ENCODE measurements at regions not wholly inside any gene's neighbourhood (a gene's known extent, or its start where the extent isn't known, plus 50 kb on each side); places are given as distances from the start of the nearest gene placed in this dataset.
A peak's percentile ranks its signal among the peaks of the same experiment; 100 is the strongest.

DNA sequence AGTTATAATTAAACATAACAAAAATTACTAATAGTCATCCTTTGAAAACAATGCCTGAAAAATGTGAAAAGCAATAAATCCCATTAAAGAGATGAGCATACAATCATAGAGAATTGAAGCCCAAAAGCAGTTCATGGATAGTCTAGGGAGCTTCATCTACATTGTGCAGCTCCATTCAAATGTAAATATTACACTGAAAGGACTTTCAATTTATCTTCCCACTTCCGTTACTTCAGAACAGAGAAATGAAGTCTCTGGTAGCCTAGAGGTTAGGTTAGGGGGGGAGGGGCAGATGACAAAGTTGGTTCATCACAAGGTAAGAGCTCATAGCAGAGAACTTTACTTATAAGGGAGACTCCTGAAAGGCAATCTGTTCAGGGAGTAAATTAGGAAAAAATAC is 126.6 kb upstream of the RGPD4 start:
- Histone ChIP-seq H3K36me3 (replicated peaks; ENCODE audit: low read depth, low read length) (no peaks in the 10 kb centered on the region), H3K4me1 (ENCODE audit: low read length) (0 out of 2 replicates have a peak, but pooled peaks cover 2% of the 10 kb centered on the region), H3K27ac (ENCODE audit: low read length) (no peak overlapping the region), H3K27me3 (ENCODE audit: low read depth, low read length) (no peaks in the 10 kb centered on the region), H2AFZ (ENCODE audit: low read depth, low read length) (no peak overlapping the region), H3K4me2 (ENCODE audit: low read length) (no peak overlapping the region), H3K79me2 (ENCODE audit: low read length) (no peaks in the 10 kb centered on the region), H4K20me1 (ENCODE audit: insufficient read depth, low read length) (no peaks in the 10 kb centered on the region), H3K4me3 (ENCODE audit: low read length) (no peak overlapping the region), H3K9me3 (ENCODE audit: insufficient read depth, low read length) (no peaks in the 10 kb centered on the region), H3K9ac (ENCODE audit: low read length) (no peak overlapping the region)
- no peak for TF ChIP-seq EZH2phosphoT487 (IDR thresholded peaks at IDR 0.05; ENCODE audit: low read depth)
- TF ChIP-seq, protein P1, sequence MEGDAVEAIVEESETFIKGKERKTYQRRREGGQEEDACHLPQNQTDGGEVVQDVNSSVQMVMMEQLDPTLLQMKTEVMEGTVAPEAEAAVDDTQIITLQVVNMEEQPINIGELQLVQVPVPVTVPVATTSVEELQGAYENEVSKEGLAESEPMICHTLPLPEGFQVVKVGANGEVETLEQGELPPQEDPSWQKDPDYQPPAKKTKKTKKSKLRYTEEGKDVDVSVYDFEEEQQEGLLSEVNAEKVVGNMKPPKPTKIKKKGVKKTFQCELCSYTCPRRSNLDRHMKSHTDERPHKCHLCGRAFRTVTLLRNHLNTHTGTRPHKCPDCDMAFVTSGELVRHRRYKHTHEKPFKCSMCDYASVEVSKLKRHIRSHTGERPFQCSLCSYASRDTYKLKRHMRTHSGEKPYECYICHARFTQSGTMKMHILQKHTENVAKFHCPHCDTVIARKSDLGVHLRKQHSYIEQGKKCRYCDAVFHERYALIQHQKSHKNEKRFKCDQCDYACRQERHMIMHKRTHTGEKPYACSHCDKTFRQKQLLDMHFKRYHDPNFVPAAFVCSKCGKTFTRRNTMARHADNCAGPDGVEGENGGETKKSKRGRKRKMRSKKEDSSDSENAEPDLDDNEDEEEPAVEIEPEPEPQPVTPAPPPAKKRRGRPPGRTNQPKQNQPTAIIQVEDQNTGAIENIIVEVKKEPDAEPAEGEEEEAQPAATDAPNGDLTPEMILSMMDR (IDR thresholded peaks at IDR 0.05; ENCODE audit: low read depth, low read length), result no peak

DNA sequence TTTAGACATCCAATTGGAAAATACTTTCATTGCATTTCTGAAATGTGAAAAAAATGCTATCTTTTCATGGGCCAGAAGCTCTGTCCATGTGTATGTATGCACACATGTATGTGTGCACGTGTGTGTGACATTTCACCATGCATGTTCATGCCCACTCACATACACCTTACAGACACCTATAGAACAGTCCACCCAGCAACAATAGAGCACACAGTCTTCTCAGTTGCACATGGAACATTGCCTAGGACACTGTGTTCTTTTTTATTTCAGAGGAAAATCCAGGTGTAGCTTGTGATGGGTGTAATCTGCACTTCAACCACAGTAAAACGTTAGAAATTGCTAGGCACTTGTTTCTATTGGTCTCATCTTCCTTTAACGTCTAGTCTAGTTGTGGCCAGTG is 114.8 kb upstream of the RGPD4 start:
- H3K27me3 ChIP-seq (ENCODE audit: low read depth, low read length), result no peaks in the 10 kb centered on the region
- no peak overlapping the region for H3K4me2 ChIP-seq (ENCODE audit: low read length)
- no peaks in the 10 kb centered on the region for H3K9me3 ChIP-seq (ENCODE audit: insufficient read depth, low read length)
- H3K36me3 ChIP-seq (replicated peaks; ENCODE audit: low read depth, low read length), result no peaks in the 10 kb centered on the region
- H4K20me1 ChIP-seq (ENCODE audit: insufficient read depth, low read length), result no peaks in the 10 kb centered on the region
- peak overlapping the region; percentile 87; the same call in 1 of the 2 replicates for H2AFZ ChIP-seq (ENCODE audit: low read depth, low read length)
- H3K27ac ChIP-seq (ENCODE audit: low read length), result no peak overlapping the region
- H3K4me1 ChIP-seq (ENCODE audit: low read length), result peaks cover 3% of the 10 kb centered on the region; the same call in 1 of the 2 replicates
- no peak overlapping the region for H3K4me3 ChIP-seq (ENCODE audit: low read length)
- H3K9ac ChIP-seq (ENCODE audit: low read length), result no peak overlapping the region
- no peaks in the 10 kb centered on the region for H3K79me2 ChIP-seq (ENCODE audit: low read length)
- TF ChIP-seq, protein P1 (IDR thresholded peaks at IDR 0.05; ENCODE audit: low read depth, low read length), result no peak
- no peak for TF ChIP-seq EZH2phosphoT487 (IDR thresholded peaks at IDR 0.05; ENCODE audit: low read depth)

DNA sequence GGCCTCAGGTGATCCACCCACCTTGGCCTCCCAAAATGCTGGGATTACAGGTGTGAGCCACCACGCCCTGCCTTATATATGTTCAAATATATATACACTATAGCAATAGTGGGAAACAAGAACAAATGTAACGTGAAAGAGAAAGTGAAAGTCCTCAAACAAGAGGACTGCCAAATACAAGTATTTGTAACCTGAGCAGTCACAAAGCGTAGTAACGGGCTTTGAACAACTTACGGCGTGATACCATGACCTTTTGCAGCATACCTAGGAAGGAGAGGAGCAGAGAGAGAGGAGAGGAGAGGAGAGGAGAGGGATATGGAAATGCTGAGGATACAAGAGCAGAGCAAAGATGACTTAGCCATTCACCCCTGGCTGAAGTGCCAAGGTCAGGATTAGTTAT is 113.8 kb upstream of the RGPD4 start:
- Histone ChIP-seq H3K27ac (ENCODE audit: low read length) (no peak overlapping the region), H4K20me1 (ENCODE audit: insufficient read depth, low read length) (no peaks in the 10 kb centered on the region), H3K9ac (ENCODE audit: low read length) (no peak overlapping the region), H3K36me3 (replicated peaks; ENCODE audit: low read depth, low read length) (no peaks in the 10 kb centered on the region), H2AFZ (ENCODE audit: low read depth, low read length) (peak overlapping the region; percentile 96), H3K27me3 (ENCODE audit: low read depth, low read length) (no peaks in the 10 kb centered on the region), H3K4me2 (ENCODE audit: low read length) (peak overlapping the region; percentile 72), H3K4me3 (ENCODE audit: low read length) (peak overlapping the region; percentile 67), H3K9me3 (ENCODE audit: insufficient read depth, low read length) (no peaks in the 10 kb centered on the region), H3K79me2 (ENCODE audit: low read length) (no peaks in the 10 kb centered on the region), H3K4me1 (ENCODE audit: low read length) (peaks cover 3% of the 10 kb centered on the region; the same call in 1 of the 2 replicates)
- TF ChIP-seq, protein P1 (IDR thresholded peaks at IDR 0.05; ENCODE audit: low read depth, low read length), result no peak
- TF ChIP-seq EZH2phosphoT487 (IDR thresholded peaks at IDR 0.05; ENCODE audit: low read depth), result no peak

- H2AFZ ChIP-seq (ENCODE audit: low read depth, low read length), result no peak overlapping the region
- H3K36me3 ChIP-seq (replicated peaks; ENCODE audit: low read depth, low read length), result no peaks in the 10 kb centered on the region
- no peak for TF ChIP-seq EZH2phosphoT487 (IDR thresholded peaks at IDR 0.05; ENCODE audit: low read depth)
- TF ChIP-seq, protein P1 (IDR thresholded peaks at IDR 0.05; ENCODE audit: low read depth, low read length), result no peak
- no peak overlapping the region for H3K4me2 ChIP-seq (ENCODE audit: low read length)
- H3K9ac ChIP-seq (ENCODE audit: low read length), result no peak overlapping the region
- no peaks in the 10 kb centered on the region for H3K79me2 ChIP-seq (ENCODE audit: low read length)
- H3K4me3 ChIP-seq (ENCODE audit: low read length), result no peak overlapping the region
- no peaks in the 10 kb centered on the region for H3K9me3 ChIP-seq (ENCODE audit: insufficient read depth, low read length)
- no peaks in the 10 kb centered on the region for H3K27me3 ChIP-seq (ENCODE audit: low read depth, low read length)
- no peak overlapping the region for H3K27ac ChIP-seq (ENCODE audit: low read length)
- H3K4me1 ChIP-seq (ENCODE audit: low read length), result peaks cover 3% of the 10 kb centered on the region; the same call in 1 of the 2 replicates
- no peaks in the 10 kb centered on the region for H4K20me1 ChIP-seq (ENCODE audit: insufficient read depth, low read length)
Measured at GRCh38 chr2:107717661-107718060, 109.0 kb upstream of the RGPD4 start.
